ENCODE measurements at regions not wholly inside any gene's neighbourhood (a gene's known extent, or its start where the extent isn't known, plus 50 kb on each side); places are given as distances from the start of the nearest gene placed in this dataset.

DNA sequence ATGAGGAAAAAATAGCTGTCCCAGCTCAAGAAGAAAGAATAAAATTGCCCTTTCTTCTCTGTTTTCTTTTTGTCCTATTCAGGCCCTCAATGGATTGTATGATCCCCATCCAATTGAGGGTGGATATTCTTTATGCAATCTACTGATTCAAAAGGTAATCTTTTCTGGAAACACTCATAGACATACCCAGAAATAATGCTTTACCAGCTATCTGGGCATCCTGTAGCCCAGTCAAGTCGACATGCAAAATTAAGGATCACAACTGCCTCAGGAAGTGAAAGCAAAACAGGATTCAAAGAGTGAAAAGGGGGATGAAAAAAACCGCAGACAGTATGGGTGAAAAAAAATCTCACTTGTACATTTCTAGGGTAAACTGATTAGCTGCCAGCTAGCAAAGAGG lies 410.1 kb downstream of the TBC1D32 start:
- no peak for DNase-seq

DNA sequence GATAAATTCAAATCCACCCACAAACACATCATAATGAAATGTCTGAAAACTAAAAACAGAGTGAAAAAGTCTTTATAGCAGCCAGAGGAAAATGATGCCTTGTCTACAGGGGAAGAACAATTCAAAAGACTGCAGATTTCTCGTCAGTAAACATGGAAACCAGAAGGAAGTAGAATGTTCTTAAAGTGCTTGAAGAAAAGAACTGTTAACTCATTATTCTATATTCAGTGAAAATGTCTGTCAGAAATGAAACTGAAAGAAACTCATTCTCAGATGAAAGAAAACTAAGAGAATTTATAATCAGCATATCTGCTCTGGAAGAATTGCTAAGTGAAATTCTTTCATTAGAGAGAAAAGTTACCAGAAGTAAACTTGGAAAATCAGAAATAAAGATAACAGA lies 416.1 kb downstream of the TBC1D32 start:
- DNase-seq: no peak

DNA sequence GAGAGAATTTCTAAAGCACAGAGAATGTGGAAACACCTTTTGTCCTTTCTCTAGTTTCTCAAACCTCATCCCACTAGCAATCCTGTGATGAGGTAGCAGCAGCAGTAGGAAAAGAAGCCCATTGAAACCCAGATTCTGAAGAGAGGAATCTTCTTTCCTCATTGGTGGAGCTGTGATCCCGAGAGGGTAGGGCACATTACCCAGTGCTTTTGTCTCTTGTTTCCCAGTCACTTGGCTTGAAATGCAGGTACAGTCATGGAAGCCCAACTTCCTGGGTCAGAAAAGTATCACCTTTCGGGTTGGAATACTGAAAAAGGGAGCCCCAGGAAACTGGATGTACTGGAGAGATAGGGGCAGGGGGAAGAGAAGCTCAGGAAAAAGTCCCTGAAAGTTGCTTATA lies 417.4 kb downstream of the TBC1D32 start:
- no peak for DNase-seq

DNA sequence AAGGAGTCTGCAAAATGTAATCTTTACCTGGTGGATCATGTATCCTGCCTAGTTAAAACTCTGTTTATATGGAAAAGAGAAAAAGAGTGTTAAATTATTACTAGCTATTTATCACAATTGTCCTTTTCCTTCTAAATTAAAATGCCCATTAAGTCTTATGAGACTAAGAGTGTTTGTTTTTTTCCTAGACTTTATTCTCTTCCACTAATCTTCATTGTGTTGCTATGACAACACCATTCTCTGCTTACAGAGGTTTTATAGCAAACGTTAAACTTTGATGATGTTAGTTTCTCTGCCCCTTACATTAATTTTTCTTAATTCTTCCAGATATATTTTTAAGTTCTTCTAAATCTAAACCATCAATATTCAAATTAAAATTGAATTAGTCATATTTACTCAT lies 420.8 kb downstream of the TBC1D32 start:
- DNase-seq: no peak

DNA sequence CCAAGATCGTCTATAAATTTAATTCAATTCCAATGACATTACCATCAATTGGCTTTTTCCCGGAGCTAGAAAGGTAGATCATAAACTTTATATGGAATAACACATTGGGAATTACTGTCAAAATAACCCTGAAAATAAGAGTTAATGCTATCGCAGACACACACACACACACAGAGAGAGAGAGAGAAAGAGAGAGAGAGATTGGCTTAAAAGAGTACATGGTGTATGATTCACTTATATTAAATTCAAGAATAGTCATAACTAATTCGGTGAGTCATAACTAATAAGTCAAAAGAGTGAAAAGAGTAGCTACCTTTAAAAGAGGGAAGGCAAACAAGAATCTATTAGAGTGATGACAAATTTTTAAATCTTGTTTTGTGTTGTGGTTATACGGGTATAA lies 425.5 kb downstream of the TBC1D32 start:
- no peak for DNase-seq

DNA sequence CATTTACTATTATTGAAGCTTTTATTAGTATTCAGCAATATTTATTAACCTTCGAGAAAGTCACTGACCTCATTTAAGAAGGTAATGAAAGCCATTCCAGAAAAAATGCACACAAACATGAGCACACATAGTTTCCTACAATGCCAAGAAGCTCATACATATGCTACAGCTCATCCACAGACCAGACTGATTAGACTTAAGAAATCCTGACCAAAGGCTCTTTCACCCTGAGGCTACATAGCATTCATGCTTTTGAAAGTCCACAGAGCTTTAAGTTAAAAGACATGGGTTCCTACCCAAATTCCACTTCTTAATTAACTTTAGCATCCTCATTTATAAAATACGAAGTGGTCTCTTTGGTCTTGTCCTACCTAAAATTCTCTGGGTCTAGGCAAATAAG lies 430.4 kb downstream of the TBC1D32 start:
- no peak for DNase-seq

DNA sequence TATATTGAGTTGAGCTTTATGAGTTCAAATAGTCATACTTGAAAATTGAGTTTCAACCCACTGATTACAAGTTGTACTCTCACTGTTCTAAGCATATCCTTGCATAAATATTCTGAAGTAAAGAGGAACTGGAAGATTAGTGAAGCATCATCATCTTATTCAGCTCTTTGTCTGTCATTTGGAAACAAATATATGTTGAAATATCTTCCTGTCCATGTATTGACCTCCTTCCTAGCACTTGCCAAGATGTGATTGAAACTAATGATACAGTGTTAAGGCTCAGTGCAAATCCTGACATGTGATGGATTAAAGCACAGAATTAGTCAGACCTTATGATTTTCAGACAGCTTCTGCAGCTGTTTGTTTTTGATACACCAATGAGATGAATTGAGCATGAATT lies 434.3 kb downstream of the TBC1D32 start:
- no peak for DNase-seq

DNA sequence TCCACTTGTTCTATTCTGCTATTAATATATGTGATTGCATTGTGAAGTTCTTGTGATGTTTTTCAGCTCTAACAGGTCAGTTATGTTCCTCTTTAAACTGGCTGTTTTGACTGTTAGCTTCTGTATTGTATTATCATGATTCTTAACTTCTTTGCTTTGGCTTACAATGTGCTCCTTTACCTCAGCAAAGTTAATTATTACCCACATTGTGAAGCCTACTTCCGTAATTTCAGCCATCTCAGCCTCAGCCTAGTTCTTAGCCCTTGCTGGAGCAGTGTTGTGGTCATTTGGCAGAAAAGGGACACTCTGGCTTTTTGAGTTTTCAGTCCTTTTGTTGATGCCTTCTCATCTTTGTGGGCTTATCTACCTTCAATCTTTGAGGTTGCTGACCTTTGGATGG lies 440.2 kb downstream of the TBC1D32 start:
- no peak for DNase-seq

DNA sequence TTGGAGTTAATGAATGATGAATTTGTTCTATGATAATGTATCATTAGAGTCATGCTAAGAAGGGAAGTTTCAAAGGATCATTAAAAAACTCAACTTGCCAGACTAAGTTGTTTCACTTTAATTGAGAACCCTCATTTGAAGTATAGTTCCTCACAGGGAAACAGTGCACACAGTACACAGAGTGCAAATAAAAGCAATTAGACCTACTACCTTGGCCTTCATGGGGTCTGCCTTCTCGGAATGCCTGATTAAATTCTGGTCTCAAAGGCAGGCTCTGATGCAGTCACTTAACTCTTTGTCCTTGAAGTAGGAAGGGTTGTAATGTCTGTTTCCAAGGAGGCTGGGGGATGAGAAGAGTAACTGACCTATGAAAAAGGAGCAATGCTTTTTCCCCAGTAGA lies 457.3 kb downstream of the TBC1D32 start:
- DNase-seq: no peak

DNA sequence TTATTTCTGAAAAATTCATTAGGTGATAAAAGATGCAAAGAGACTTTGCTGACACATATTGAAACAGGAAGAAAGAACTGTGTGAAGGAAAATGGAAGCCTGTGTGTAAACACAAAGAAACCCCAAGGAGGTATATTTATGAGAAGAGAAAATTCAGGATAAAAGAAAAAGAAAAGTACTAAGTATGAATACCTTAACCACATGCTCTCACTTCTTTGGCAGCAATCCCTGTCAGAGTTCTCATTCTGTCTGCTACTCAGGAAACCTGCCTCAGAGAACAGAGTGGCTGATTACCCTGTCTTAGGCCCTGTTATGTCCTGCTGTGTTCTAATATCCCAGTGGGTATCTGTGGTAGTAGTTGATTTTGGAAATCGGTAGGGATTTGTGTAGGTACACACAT lies 457.9 kb downstream of the TBC1D32 start:
- no peak for DNase-seq

DNA sequence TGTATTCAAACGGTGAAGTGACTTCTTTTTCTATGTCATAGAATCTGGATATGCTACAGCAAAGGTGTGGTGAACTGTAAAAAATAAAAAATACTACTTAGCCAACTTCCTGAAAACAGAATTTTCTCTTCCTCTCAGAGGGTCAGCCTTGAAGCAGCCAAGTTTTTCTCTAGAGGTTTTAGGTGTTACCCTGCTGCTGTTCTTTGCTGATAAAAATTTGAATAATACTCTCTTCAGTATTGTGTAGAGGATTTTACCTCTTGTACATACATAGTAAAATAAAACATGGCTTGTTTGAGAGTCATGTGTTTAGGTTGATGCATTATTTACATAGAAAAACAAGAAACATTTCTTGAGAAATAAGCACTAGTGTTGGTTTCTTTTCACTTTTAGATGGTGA lies 458.4 kb downstream of the TBC1D32 start:
- no peak for DNase-seq

DNA sequence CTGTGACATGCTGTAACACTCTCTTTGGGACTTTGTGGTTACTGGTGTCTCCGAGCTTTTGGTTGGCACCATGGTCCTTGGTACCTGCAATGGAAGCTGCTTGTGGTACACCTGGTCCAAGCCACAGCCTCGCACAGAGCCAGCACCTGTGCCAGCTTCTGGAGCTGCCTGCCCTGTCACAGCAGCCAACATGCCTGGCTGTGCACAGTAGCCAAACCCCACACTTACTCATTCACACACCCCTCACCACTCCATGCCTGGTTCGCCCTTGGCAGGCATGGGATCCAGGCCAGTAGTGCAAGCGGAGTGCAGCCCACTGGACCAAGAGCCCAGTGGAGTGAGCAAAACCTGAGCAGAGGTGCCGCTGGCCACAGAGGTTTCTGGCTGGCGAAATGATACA lies 459.9 kb downstream of the TBC1D32 start:
- DNase-seq: no peak

DNA sequence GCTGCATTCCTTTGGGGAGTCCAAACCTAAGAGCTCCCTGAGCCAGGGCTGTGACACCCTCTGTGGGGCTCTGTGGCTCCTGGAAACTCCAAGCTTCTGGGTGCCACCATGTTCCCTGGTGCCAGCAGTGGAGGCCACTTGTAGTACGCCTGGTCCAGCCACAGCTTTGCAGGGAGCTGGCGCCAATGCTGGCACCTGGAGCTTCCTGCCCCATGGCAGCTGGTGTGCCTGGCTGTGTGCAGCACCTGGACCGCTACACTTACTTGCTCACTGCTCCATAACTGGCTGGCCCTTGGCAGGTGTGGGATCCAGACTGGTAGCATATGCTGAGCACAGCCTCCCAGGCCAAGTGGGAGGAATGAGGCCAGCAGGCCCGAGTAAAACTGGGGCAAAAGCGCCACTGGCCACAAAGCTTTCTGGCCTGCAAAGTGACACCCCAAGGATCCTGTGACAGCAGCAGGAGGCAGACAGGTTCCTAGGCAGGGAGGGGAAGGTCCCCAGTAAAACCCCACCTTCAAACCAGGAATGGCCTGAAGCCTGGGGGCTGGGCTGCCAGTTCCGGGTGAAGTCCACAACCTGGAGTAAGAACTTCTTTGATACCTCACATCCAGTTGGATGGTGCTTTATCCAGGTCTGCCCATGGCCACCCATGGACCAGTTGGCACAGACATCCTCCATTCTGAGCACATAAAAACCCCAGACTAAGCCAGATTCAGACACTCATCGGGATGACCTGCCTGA lies 461.0 kb downstream of the TBC1D32 start:
- no peak for DNase-seq

DNA sequence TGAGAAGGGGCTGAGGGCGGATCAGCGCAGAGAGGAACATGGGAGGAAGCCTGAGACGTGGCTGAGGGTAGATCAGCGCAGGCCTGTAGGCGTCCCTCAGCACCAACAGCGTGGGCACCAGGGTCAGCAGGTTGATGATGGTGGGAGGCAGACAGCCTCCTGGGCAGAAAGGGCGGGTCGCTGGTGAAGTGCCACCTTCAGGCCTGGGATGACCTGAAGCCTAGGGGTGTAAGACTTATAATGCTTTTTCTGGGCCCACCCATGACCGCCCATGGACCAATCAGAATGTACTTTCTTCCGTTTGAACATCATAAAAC lies 462.1 kb downstream of the TBC1D32 start:
- no peak for DNase-seq

DNA sequence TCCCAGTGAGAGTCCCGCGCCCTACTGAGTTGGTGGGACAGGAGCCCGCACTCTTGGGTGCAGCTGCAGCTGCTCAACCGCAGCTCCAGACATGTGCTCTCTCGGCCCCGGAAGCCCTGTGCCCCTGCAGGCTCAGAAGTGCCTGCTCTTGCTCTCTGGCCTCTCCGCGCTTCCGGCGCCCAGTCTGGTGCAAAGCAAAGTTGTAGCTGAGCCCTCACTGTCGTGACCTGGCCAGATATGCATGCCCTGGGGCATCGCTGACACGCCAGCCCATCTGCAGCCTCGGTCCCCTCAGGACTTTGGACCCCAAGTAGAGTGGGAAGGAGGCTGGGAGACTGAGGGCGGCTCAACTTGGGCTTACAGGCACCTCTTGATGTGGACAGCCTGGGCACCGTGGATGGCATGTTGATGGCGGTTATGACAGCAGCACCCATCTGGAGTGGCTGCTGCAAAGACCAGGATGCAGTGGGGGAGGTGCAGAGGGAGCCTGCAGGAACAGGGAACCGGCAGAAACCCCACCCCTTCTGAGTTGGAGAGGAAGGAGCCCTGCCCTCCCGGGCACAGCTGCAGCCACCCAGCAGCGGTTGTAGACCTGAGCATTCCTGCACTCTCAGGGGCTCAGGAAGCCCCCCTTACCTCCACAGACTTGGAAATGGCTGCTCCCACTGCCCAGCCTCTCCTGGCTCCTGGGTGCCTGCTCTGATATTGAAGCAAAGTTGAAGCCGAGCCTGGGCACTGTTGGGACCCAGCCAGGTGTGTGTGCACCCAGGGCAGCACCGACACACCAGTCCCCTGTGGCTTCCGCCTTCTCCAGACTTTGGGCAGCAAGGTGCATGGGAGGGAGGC lies 462.6 kb downstream of the TBC1D32 start:
- no peak for DNase-seq

DNA sequence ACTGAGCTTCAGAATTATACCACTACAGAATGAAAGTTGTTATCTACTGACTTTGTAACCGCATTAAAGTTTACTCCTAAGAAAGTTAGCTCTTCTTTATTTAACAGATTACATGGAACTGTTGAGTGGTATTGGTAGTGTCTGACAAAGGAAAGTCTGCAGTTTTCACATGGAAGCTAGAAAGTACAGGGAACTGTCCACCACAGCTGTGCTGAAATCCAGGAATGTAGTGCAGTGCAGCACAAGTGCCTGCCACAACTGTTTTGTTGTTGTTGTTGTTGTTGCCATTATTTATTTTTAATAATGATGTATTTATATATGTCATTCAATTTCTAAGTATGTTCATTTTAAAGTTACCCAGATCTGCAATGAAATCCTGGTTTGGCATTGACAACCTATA lies 464.9 kb downstream of the TBC1D32 start:
- DNase-seq: no peak

DNA sequence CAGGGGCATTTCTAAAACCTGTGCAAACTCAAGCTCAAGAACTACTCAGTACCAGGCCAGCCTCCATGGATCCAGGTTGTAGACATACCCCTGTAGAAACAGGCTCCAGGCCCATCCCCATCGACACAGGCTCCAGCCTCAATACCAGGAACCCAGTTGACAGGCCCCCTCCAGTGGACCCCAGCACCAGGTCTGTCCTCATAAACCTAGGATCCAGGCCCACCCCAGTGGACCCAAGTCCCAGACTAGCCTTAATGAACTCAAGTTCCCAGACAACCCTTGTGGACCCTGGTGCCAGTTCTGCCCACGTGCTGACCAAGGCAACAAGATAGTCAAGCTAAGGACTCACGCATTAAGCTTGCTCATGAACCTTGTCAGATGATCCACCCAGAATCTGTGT lies 476.9 kb downstream of the TBC1D32 start:
- no peak for DNase-seq

DNA sequence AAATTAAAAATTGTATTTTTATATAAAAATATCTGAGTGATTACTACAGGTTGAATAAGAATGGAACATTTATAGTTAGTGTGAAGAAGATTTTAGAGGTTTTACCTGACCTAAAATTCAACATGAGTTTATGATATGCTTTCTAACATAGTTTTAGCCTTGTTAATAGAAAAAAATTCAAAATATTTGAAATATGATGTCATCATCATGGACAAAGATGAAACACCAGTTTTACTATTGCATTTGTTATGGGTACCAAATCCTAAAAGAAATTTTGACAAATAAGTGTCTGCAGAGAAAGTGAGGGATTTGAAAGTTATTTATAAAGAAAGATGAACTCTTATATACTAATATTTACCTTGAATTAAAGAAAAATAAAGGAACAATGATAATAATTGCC lies 479.7 kb downstream of the TBC1D32 start:
- DNase-seq: no peak

DNA sequence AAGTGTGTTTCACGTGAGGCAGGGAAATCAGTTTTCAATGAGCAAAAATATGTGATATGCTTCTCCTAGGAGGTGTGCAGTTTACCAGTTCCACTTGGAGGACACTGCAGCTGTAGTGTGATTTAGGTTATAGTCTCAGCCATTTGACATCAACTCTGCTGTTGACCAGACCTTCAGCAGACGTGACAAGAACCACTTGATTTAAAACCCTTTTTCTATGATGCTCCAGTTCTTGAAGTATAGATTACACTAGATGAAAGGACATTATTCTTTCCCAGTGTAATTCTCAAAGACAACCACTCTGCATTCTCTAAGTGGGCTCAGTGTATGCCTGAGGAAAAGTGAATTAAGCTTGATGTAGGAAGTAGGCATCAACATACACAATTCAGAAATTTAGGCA lies 480.8 kb downstream of the TBC1D32 start:
- DNase-seq: no peak

DNA sequence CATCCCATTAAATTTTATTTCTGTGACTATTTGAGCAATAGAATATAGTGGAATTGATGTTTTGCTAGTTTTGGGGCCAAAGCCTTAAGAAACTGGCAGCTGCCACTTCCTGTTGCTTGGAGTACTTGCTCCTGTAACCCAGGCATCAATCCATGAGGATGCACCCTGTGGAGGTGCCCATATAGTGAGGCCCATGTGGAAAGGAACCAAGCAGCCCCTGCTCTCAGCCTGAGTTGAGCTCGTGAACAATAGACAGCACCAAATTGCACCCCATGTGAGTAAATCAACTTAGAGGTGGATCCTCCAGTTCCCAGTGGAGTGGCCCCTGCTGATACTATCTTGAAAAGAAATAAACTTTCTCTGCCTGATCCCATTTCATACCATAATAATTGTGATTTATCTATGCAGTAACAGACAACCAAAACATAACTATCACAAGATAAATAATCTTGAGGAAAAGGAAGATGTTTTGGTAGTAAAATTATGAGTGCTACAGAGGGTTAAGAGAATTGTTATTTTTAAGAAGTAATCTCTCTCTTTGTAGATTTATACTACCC lies 481.9 kb downstream of the TBC1D32 start:
- DNase-seq: no peak

DNA sequence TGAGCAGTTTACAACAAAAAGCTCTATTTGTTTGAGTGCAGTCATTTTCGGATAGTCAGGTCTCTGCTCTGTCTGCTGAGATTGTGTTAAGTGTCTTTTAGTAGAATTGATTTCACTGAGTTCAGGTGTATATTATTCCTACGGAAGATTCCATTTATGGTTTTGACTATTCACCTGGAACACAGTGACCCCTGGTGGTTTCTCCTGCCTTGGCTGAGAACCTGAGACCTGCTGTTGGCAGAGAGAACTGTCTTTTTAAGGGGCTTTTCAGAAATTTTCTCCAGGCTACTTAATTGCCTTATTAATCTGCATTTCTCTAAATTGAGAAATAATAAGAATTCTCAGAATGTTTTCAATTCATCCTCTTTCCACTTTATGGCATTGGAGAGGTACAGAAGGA lies 508.0 kb downstream of the TBC1D32 start:
- DNase-seq: peak; percentile 30 to 73

DNA sequence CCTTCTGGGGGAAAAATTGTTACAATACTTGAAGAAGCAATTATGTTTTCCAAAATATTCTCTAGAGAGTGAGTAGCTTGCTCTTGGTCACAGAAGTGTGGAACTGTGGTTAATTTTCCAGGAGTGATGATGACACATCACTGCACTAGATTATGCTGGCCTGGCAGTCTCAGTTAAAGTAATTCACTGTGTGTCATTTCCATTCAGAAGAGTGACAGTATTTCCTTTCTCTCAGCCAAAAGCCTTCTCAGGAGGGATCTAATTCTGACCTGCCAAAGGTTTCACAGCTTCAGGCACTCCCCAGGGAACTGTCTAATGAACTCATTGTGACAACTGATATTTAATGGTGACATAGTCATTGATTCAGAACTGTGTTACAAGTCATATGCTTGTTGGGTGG lies 517.5 kb downstream of the TBC1D32 start:
- DNase-seq: no peak

DNA sequence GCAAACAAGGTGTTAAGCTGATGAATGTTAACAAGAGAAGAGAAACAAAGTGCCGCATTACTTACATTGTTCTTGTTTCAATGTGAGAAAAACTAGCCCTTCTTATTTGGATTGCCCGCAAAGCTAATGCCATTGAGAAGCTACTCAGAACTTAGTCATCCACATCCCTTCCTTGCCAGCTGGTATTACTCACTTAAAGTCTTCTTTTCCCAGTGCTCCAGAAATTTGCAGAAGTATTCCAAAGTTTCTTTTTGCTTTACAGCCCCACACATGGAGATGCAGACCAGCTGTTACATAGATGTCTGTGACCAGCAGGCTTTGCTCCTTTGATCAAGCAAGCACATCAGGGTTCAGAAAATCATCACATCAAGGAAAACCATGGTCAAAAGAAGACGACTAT lies 529.0 kb downstream of the TBC1D32 start:
- DNase-seq: no peak

DNA sequence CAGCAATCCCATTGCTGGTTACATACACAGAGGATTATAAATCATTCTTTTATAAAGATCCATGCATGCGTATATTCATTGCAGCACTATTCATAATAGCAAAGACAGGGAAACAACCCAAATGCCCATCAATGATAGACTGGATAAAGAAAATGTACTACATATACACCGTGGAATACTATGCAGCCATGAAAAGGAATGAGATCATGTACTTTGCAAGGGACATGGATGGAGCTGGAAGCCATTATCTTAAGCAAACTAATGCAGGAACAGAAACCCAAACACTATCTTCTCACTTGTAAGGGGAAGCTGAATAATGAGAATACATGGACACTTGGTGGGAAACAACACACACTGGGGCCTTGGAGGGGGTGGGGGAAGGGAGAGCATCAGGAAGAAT lies 529.7 kb downstream of the TBC1D32 start:
- no peak for DNase-seq

DNA sequence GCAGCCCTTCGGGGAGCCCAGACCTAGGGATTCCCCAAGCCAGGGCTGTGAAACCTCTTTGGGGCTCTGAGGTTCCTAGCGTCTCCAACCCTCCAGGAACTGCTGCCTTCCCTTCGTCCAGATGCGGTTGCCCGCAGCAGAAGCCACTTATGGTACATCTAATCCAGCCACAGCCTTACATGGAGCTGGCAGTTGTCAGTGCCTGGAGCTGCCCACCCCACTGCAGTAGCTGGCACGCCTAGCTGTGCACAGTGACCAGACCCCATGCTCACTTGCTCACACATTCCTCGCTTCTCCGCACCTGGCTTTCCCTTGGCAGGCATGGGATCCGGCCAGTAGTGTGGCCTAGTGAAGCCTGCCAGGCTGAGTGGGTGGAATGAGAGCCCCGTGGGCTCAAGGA lies 547.6 kb downstream of the TBC1D32 start:
- no peak for DNase-seq

All from NCI-H526 (cell line).